ENCODE measurements at regions not wholly inside any gene's neighbourhood (a gene's known extent, or its start where the extent isn't known, plus 50 kb on each side); places are given as distances from the start of the nearest gene placed in this dataset.

- Histone ChIP-seq H3K36me3 (ENCODE audit: insufficient read depth, low read length) (no peaks in the 10 kb centered on the region), H3K4me3 (ENCODE audit: low read length) (no peak overlapping the region), H3K9ac (ENCODE audit: low read depth, low read length) (no peak overlapping the region), H3K4me1 (ENCODE audit: control insufficient read depth, insufficient read depth, low read length) (no peaks in the 10 kb centered on the region), H3K9me3 (replicated peaks; ENCODE audit: low read length) (no peaks in the 10 kb centered on the region), H3K4me2 (ENCODE audit: low read length) (no peak overlapping the region), H3K27me3 (ENCODE audit: control insufficient read depth, insufficient read depth, low read length) (no peaks in the 10 kb centered on the region)
Measured at GRCh38 chr21:21605521-21605920, 607.3 kb downstream of the NCAM2 start.

DNA sequence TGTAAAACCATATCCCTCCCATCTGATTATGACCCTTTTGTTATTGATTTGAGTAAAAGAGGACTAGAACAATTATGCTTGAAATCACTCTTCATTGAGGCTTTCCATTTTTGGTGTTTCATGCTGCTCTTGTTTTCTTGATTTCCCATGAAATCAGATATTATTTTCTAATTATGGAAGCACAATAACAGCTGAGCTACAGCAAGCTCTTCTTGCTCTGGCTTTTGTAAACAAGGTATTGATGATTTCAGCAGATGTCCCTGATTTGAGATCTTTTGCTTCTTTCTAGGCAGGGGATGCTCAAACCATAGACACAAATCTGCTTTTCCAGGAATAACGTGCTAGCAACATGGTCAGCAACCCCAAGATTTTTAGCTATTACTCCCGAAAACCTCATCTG lies 607.8 kb downstream of the NCAM2 start:
- H3K4me1 ChIP-seq (ENCODE audit: control insufficient read depth, insufficient read depth, low read length) = no peaks in the 10 kb centered on the region
- no peak overlapping the region for H3K9ac ChIP-seq (ENCODE audit: low read depth, low read length)
- H3K4me2 ChIP-seq (ENCODE audit: low read length) = no peak overlapping the region
- H3K9me3 ChIP-seq (replicated peaks; ENCODE audit: low read length) = no peaks in the 10 kb centered on the region
- H3K27me3 ChIP-seq (ENCODE audit: control insufficient read depth, insufficient read depth, low read length) = no peaks in the 10 kb centered on the region
- H3K36me3 ChIP-seq (ENCODE audit: insufficient read depth, low read length) = no peaks in the 10 kb centered on the region
- H3K4me3 ChIP-seq (ENCODE audit: low read length) = no peak overlapping the region

DNA sequence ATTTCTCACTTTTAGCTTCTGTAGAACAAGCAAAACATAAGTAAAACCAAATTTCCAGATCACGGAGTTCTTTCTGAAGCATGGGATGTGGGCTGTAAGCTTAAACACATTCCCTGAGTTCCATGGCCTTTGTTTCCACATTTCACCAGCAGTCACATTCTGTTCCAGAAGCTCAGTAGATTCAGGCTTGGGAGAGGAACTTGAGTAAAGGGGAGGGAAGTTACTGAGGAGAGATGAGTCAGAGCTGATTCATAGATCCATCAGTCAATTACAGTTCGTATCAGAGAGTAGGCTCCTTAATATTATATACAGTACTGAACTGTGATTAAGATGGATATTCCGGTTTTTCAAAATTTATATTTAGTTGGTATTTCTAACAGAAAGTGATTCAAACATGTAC lies 614.3 kb downstream of the NCAM2 start:
- H3K36me3 ChIP-seq (ENCODE audit: insufficient read depth, low read length) = no peaks in the 10 kb centered on the region
- no peaks in the 10 kb centered on the region for H3K27me3 ChIP-seq (ENCODE audit: control insufficient read depth, insufficient read depth, low read length)
- peak overlapping the region; percentile 53 for H3K9ac ChIP-seq (ENCODE audit: low read depth, low read length)
- H3K4me2 ChIP-seq (ENCODE audit: low read length) = peak overlapping the region; percentile 38
- H3K4me1 ChIP-seq (ENCODE audit: control insufficient read depth, insufficient read depth, low read length) = peaks cover 11% of the 10 kb centered on the region
- H3K4me3 ChIP-seq (ENCODE audit: low read length) = no peak overlapping the region
- no peaks in the 10 kb centered on the region for H3K9me3 ChIP-seq (replicated peaks; ENCODE audit: low read length)

GRCh38 chr21:21614966-21615365 lies 616.8 kb downstream of the NCAM2 start:
- Histone ChIP-seq H3K4me1 (ENCODE audit: control insufficient read depth, insufficient read depth, low read length) (peaks cover 11% of the 10 kb centered on the region), H3K4me2 (ENCODE audit: low read length) (no peak overlapping the region), H3K27me3 (ENCODE audit: control insufficient read depth, insufficient read depth, low read length) (no peaks in the 10 kb centered on the region)

DNA sequence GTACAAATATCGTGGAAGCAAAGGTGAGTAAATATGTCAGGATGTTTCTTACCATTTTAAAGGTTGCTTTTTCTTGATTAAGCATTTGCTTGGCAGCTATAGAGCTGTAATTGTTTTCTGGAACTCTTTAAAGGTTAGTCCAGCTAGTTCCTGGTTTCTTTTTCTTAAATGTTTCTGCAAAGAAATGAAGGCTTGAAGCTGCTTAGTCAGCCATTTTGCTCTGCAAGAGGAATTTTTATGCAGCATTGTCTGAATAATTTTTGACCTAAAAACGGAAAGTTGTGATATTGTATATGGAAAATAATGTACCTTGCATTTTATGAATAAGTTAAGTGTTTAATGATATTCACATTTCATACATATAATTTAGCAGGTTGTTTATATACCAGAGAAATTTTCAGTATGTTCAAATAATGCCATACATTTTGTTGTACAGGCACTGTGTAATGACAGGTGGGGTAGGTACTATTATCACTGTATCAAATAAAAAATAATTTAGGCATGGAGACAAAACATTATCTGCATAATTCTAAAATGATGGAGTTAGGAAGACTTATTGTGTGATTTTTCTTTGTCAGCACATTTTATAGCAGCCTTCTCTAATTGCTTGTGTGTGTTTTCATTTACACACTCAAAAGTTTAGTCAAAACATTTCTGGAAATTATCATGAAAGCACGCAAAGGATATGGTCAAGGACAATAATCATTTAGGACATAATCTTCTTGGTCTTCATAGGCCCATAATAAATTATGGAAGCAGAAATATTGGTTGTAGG lies 624.4 kb downstream of the NCAM2 start:
- H3K9me3 ChIP-seq (replicated peaks; ENCODE audit: low read length) = no peaks in the 10 kb centered on the region
- no peaks in the 10 kb centered on the region for H3K36me3 ChIP-seq (ENCODE audit: insufficient read depth, low read length)
- no peak overlapping the region for H3K4me2 ChIP-seq (ENCODE audit: low read length)
- no peaks in the 10 kb centered on the region for H3K4me1 ChIP-seq (ENCODE audit: control insufficient read depth, insufficient read depth, low read length)
- H3K27me3 ChIP-seq (ENCODE audit: control insufficient read depth, insufficient read depth, low read length) = no peaks in the 10 kb centered on the region
- H3K9ac ChIP-seq (ENCODE audit: low read depth, low read length) = no peak overlapping the region
- no peak overlapping the region for H3K4me3 ChIP-seq (ENCODE audit: low read length)

More at GRCh38 chr21:21614966-21615365, 616.8 kb downstream of the NCAM2 start:
- no peaks in the 10 kb centered on the region for H3K36me3 ChIP-seq (ENCODE audit: insufficient read depth, low read length)
- H3K4me3 ChIP-seq (ENCODE audit: low read length) = no peak overlapping the region
- no peak overlapping the region for H3K9ac ChIP-seq (ENCODE audit: low read depth, low read length)
- H3K9me3 ChIP-seq (replicated peaks; ENCODE audit: low read length) = no peaks in the 10 kb centered on the region

DNA sequence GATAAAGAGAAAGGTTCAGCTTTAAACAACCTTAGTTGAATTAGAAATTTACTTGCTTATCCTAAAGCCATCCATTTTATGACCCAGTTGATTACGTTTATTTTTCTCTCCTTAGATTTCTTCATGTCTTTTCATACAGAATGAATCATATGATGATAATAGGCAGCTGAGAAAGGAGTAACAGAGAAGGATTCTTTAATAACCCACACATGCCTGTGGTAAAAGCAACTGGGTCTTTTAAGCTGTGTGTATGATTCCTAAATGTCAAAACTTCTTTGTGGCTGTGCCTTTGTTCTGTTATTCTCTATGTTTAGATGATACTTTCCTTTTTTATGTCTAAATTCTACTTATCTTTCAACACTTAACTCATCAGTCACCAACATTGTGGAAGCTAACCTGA lies 626.5 kb downstream of the NCAM2 start:
- H3K9ac ChIP-seq (ENCODE audit: low read depth, low read length) = no peak overlapping the region
- no peaks in the 10 kb centered on the region for H3K4me1 ChIP-seq (ENCODE audit: control insufficient read depth, insufficient read depth, low read length)
- no peaks in the 10 kb centered on the region for H3K36me3 ChIP-seq (ENCODE audit: insufficient read depth, low read length)
- no peak overlapping the region for H3K4me2 ChIP-seq (ENCODE audit: low read length)
- H3K27me3 ChIP-seq (ENCODE audit: control insufficient read depth, insufficient read depth, low read length) = no peaks in the 10 kb centered on the region
- no peaks in the 10 kb centered on the region for H3K9me3 ChIP-seq (replicated peaks; ENCODE audit: low read length)
- no peak overlapping the region for H3K4me3 ChIP-seq (ENCODE audit: low read length)

DNA sequence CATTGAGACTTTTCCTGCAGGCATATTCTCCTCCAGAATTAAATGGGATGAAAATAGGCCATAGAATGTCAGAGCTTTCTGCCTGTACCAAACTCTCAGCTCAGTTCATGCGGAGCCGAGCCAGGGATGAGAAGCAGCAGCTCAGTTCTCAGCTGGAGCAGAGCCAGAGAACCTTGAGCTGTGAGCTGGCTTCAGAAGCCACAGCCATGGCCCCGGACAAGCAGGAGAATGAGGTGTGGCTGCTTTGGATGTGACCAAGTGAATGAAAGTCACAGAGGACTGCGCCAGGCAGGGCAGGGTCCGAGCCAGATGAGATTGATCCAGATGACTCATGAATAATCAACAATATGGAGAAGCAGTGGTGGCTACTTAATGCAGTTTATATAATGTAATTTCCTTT lies 633.8 kb downstream of the NCAM2 start:
- no peak overlapping the region for H3K4me3 ChIP-seq (ENCODE audit: low read length)
- H3K4me1 ChIP-seq (ENCODE audit: control insufficient read depth, insufficient read depth, low read length) = no peaks in the 10 kb centered on the region
- no peak overlapping the region for H3K4me2 ChIP-seq (ENCODE audit: low read length)
- no peaks in the 10 kb centered on the region for H3K36me3 ChIP-seq (ENCODE audit: insufficient read depth, low read length)
- no peaks in the 10 kb centered on the region for H3K9me3 ChIP-seq (replicated peaks; ENCODE audit: low read length)
- H3K9ac ChIP-seq (ENCODE audit: low read depth, low read length) = no peak overlapping the region
- H3K27me3 ChIP-seq (ENCODE audit: control insufficient read depth, insufficient read depth, low read length) = no peaks in the 10 kb centered on the region

GRCh38 chr21:21632926-21633325 lies 634.7 kb downstream of the NCAM2 start:
- no peak overlapping the region for H3K4me2 ChIP-seq (ENCODE audit: low read length)
- no peak overlapping the region for H3K4me3 ChIP-seq (ENCODE audit: low read length)
- no peaks in the 10 kb centered on the region for H3K4me1 ChIP-seq (ENCODE audit: control insufficient read depth, insufficient read depth, low read length)
- H3K9me3 ChIP-seq (replicated peaks; ENCODE audit: low read length) = no peaks in the 10 kb centered on the region
- H3K9ac ChIP-seq (ENCODE audit: low read depth, low read length) = no peak overlapping the region
- no peaks in the 10 kb centered on the region for H3K36me3 ChIP-seq (ENCODE audit: insufficient read depth, low read length)
- H3K27me3 ChIP-seq (ENCODE audit: control insufficient read depth, insufficient read depth, low read length) = no peaks in the 10 kb centered on the region

DNA sequence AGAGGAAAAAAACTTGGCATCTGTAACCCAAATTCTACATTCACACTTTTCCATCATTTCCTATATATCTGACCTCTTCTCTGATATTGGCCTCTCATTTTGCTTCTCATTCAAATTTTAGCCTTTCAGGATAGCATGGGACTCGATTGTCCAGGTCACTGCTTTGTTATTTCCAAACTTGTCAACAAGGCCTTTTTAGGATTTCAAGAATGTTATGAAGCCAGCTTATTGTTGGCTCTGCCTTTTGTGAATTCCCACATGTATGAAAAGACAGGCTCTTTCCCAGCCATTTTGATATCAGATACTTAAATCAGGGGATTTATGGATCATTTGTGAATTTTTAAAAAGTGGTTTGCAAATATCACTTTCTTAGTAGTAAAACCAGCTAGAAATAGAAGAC lies 663.5 kb downstream of the NCAM2 start:
- Histone ChIP-seq H3K9ac (ENCODE audit: low read depth, low read length) (no peak overlapping the region), H3K27me3 (ENCODE audit: control insufficient read depth, insufficient read depth, low read length) (no peaks in the 10 kb centered on the region)

DNA sequence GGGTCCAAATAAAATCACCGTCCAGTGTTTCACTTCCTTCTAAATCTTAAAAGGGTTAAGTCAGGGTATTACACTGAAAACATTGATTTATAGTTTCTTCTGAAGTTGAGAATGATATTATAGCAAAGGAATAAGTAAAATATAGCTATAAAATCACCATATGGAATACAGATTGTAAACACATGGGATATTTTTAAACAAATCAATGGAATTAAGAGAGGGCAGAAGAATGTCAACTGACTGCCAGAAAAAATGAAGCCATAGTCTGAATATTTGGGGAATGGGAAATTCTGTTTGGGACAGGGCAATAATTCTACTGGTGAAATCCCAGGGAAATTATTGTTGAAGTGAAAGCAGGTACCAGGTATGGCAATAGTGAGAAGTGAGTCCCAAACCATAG lies 664.6 kb downstream of the NCAM2 start:
- Histone ChIP-seq H3K36me3 (ENCODE audit: insufficient read depth, low read length) (no peaks in the 10 kb centered on the region), H3K4me1 (ENCODE audit: control insufficient read depth, insufficient read depth, low read length) (no peaks in the 10 kb centered on the region)

More for the DNA sequence above, 663.5 kb downstream of the NCAM2 start:
- Histone ChIP-seq H3K4me1 (ENCODE audit: control insufficient read depth, insufficient read depth, low read length) (no peaks in the 10 kb centered on the region), H3K4me3 (ENCODE audit: low read length) (no peak overlapping the region), H3K4me2 (ENCODE audit: low read length) (no peak overlapping the region), H3K36me3 (ENCODE audit: insufficient read depth, low read length) (no peaks in the 10 kb centered on the region), H3K9me3 (replicated peaks; ENCODE audit: low read length) (no peaks in the 10 kb centered on the region)

DNA sequence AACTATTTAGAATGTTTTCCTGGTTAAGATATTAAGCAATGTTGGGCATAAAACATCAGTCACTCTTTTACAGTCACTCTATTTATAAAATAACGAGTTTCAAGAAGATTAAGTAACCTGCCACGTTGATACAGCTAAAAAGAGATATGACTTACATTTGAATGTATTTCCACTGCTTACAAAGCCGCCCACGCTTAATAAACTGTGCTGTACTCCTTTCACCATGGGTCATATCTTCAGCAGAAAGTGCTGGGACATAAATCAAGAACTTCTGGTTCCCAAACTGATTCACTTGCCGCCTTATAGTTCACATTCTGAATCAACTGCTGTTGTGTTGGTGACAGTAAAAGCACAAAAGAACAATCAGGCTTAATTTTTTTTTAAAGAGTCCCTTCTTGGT lies 666.7 kb downstream of the NCAM2 start:
- H3K9me3 ChIP-seq (replicated peaks; ENCODE audit: low read length) = no peaks in the 10 kb centered on the region
- H3K4me1 ChIP-seq (ENCODE audit: control insufficient read depth, insufficient read depth, low read length) = no peaks in the 10 kb centered on the region
- H3K4me2 ChIP-seq (ENCODE audit: low read length) = no peak overlapping the region
- no peaks in the 10 kb centered on the region for H3K36me3 ChIP-seq (ENCODE audit: insufficient read depth, low read length)
- H3K9ac ChIP-seq (ENCODE audit: low read depth, low read length) = no peak overlapping the region
- no peak overlapping the region for H3K4me3 ChIP-seq (ENCODE audit: low read length)
- no peaks in the 10 kb centered on the region for H3K27me3 ChIP-seq (ENCODE audit: control insufficient read depth, insufficient read depth, low read length)

More for the DNA sequence above, 664.6 kb downstream of the NCAM2 start:
- no peaks in the 10 kb centered on the region for H3K27me3 ChIP-seq (ENCODE audit: control insufficient read depth, insufficient read depth, low read length)
- H3K9ac ChIP-seq (ENCODE audit: low read depth, low read length) = no peak overlapping the region
- H3K4me3 ChIP-seq (ENCODE audit: low read length) = no peak overlapping the region
- no peak overlapping the region for H3K4me2 ChIP-seq (ENCODE audit: low read length)
- no peaks in the 10 kb centered on the region for H3K9me3 ChIP-seq (replicated peaks; ENCODE audit: low read length)

DNA sequence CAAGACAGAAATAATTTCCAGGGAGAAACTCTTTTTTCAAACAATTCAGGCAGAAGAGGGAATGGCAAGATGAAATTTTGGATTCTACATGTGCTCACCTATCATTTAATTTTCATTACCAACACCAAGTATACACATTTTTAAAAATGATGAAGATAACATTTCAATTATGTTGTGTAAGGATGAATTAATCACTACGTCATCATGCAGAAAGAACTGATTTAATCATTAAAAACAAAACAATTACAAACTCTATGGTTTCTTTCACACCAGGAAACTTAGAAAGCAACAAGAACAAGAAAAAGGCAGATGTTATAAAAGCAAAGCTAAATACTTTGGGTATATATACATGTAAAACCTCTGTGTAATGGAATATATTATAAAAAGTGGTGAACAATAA lies 668.5 kb downstream of the NCAM2 start:
- no peak overlapping the region for H3K9ac ChIP-seq (ENCODE audit: low read depth, low read length)
- no peaks in the 10 kb centered on the region for H3K27me3 ChIP-seq (ENCODE audit: control insufficient read depth, insufficient read depth, low read length)
- no peak overlapping the region for H3K4me3 ChIP-seq (ENCODE audit: low read length)

More for the DNA sequence above, 668.5 kb downstream of the NCAM2 start:
- H3K36me3 ChIP-seq (ENCODE audit: insufficient read depth, low read length) = no peaks in the 10 kb centered on the region
- no peak overlapping the region for H3K4me2 ChIP-seq (ENCODE audit: low read length)
- H3K9me3 ChIP-seq (replicated peaks; ENCODE audit: low read length) = no peaks in the 10 kb centered on the region
- no peaks in the 10 kb centered on the region for H3K4me1 ChIP-seq (ENCODE audit: control insufficient read depth, insufficient read depth, low read length)
